ENCODE measurements at regions not wholly inside any gene's neighbourhood (a gene's known extent, or its start where the extent isn't known, plus 50 kb on each side); places are given as distances from the start of the nearest gene placed in this dataset.

DNA sequence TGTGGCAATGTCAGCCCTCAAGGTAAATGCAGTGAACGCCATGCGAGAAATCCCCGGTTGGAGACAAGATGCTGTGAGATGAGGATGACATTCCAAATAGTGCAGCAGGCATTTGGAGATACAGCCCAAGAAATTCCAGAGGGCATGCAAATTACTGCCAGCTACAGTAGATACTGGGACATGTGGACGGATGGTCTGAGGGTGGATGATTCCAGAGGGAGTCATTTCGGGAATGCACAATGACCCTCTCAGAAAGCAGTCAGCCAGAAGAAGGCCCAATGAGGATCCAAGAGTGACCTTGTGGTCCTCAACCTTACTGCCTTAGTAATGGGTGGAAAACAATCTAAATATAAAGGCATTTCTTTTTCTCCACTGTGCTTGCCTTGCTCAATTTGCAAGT lies 111.3 kb downstream of the HNRNPLL start:
- DNase-seq = no peak
- no peaks in the 10 kb centered on the region for H3K27me3 ChIP-seq (ENCODE audit: low read depth)
- no peaks in the 10 kb centered on the region for H3K4me1 ChIP-seq
- TF ChIP-seq CTCF (IDR thresholded peaks at IDR 0.05; ENCODE audit: borderline replicate concordance) = no peak
- no peaks in the 10 kb centered on the region for H3K36me3 ChIP-seq
- H3K27ac ChIP-seq (replicated peaks) = no peak overlapping the region
- H3K4me3 ChIP-seq = no peak overlapping the region
- intact Hi-C loops (cut with micrococcal nuclease) = no loop called here
- H3K9me3 ChIP-seq (replicated peaks) = no peaks in the 10 kb centered on the region

- Histone ChIP-seq H3K27me3 (ENCODE audit: low read depth) (no peaks in the 10 kb centered on the region), H3K4me1 (no peaks in the 10 kb centered on the region), H3K4me3 (no peak overlapping the region), H3K9me3 (replicated peaks) (no peaks in the 10 kb centered on the region), H3K27ac (replicated peaks) (no peak overlapping the region), H3K36me3 (no peaks in the 10 kb centered on the region)
- intact Hi-C loops (cut with micrococcal nuclease) = no loop called here
- TF ChIP-seq CTCF (IDR thresholded peaks at IDR 0.05; ENCODE audit: borderline replicate concordance) = no peak
- DNase-seq = no peak
Measured at GRCh38 chr2:38489846-38490245, 112.8 kb upstream of the ATL2 start.

- Histone ChIP-seq H3K27ac (replicated peaks) (no peak overlapping the region), H3K4me3 (no peak overlapping the region), H3K36me3 (no peaks in the 10 kb centered on the region), H3K4me1 (no peaks in the 10 kb centered on the region), H3K27me3 (ENCODE audit: low read depth) (no peaks in the 10 kb centered on the region), H3K9me3 (replicated peaks) (no peaks in the 10 kb centered on the region)
- no peak for DNase-seq
- intact Hi-C loops (cut with micrococcal nuclease) = no loop called here
- no peak for TF ChIP-seq CTCF (IDR thresholded peaks at IDR 0.05; ENCODE audit: borderline replicate concordance)
Measured at GRCh38 chr2:38487852-38488251, 110.8 kb upstream of the ATL2 start.

- Histone ChIP-seq H3K4me1 (no peaks in the 10 kb centered on the region), H3K9me3 (replicated peaks) (peaks cover 3% of the 10 kb centered on the region), H3K27ac (replicated peaks) (no peak overlapping the region), H3K36me3 (no peaks in the 10 kb centered on the region), H3K4me3 (no peak overlapping the region), H3K27me3 (ENCODE audit: low read depth) (no peaks in the 10 kb centered on the region)
- no peak for DNase-seq
- no peak for TF ChIP-seq CTCF (IDR thresholded peaks at IDR 0.05; ENCODE audit: borderline replicate concordance)
- intact Hi-C loops (cut with micrococcal nuclease) = no loop called here
Measured at GRCh38 chr2:38486213-38487026, 109.3 kb upstream of the ATL2 start.

DNA sequence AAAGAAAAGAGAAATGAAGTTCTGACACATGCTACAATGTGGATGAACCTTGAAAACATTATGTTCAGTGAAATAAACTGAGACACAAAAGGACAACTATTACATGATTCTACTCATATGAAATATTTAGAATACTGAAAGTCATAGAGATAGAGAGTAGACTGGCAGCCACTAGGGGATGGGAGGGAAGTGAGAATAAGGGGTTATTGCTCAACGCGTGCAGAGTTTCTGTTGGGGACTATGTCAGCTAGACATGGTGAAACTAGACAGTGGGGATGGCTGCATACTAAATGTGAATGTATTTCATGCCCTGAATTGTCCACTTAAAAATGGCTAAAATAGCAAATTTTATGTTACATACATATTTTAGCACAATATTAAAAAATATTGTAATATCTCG lies 108.7 kb upstream of the ATL2 start:
- Histone ChIP-seq H3K36me3 (no peaks in the 10 kb centered on the region), H3K27ac (replicated peaks) (no peak overlapping the region)

More for the DNA sequence above, 108.7 kb upstream of the ATL2 start:
- TF ChIP-seq CTCF (IDR thresholded peaks at IDR 0.05; ENCODE audit: borderline replicate concordance) = no peak
- Histone ChIP-seq H3K4me1 (no peaks in the 10 kb centered on the region), H3K27me3 (ENCODE audit: low read depth) (no peaks in the 10 kb centered on the region), H3K4me3 (no peak overlapping the region), H3K9me3 (replicated peaks) (peaks cover 10% of the 10 kb centered on the region)
- DNase-seq = no peak
- intact Hi-C loops (cut with micrococcal nuclease) = no loop called here

All from left ventricle myocardium inferior (tissue), 1 donor.